Mesendoderm (in vitro differentiated cells): ENCODE measurements at regions not wholly inside any gene's neighbourhood (a gene's known extent, or its start where the extent isn't known, plus 50 kb on each side); places are given as distances from the start of the nearest gene placed in this dataset.

Experiments
- DNase-seq: peaks from one replicate; pipeline ENCODE4 v3.0.0; 2013
- H2AK5ac ChIP-seq: 2 replicates; pipeline ENCODE4 v1.6.1; 2013; ENCODE audit warnings: low read length, inconsistent platforms
- H2BK120ac ChIP-seq: 2 replicates; pipeline ENCODE4 v1.6.1; 2013; ENCODE audit warnings: low read depth, mild to moderate bottlenecking, low read length, moderate library complexity, mixed read lengths
- H2BK15ac ChIP-seq: replicated peaks from 2 replicates; pipeline ENCODE4 v1.6.1; 2013; ENCODE audit warnings: low read depth, mild to moderate bottlenecking, moderate library complexity
- H2BK5ac ChIP-seq: 2 replicates; pipeline ENCODE4 v1.6.1; 2013; ENCODE audit warnings: low read length, inconsistent platforms
- H3K18ac ChIP-seq: 2 replicates; pipeline ENCODE4 v1.6.1; 2013; ENCODE audit warnings: mild to moderate bottlenecking, low read length, mixed read lengths
- H3K23ac ChIP-seq: one replicate; pipeline ENCODE4 v1.6.1; 2013; ENCODE audit warnings: low read length
- H3K27ac ChIP-seq: 2 replicates; pipeline ENCODE4 v1.5.1; 2013; ENCODE audit warnings: low read depth, mild to moderate bottlenecking, inconsistent platforms, low read length, moderate library complexity
- H3K27me3 ChIP-seq: 2 replicates; pipeline ENCODE4 v1.6.1; 2013; ENCODE audit warnings: low read length, control low read depth, mild to moderate bottlenecking, inconsistent platforms; ENCODE audit not compliant: insufficient read depth, poor library complexity
- H3K36me3 ChIP-seq: 2 replicates; pipeline ENCODE4 v1.6.1; 2013; ENCODE audit warnings: low read length, inconsistent platforms; ENCODE audit not compliant: control insufficient read depth, insufficient read depth
- H3K4ac ChIP-seq: one replicate; pipeline ENCODE4 v1.6.1; 2013; ENCODE audit warnings: low read depth, mild to moderate bottlenecking, low read length, moderate library complexity
- H3K4me1 ChIP-seq: 2 replicates; pipeline ENCODE4 v1.6.1; 2013; ENCODE audit warnings: low read depth, low read length, inconsistent platforms; ENCODE audit not compliant: control insufficient read depth
- H3K4me2 ChIP-seq: 2 replicates; pipeline ENCODE4 v1.6.1; 2013; ENCODE audit warnings: low read length
- H3K4me3 ChIP-seq: 2 replicates; pipeline ENCODE4 v1.5.1; 2013; ENCODE audit warnings: mild to moderate bottlenecking, low read length
- H3K56ac ChIP-seq: one replicate; pipeline ENCODE4 v1.6.1; 2013; ENCODE audit warnings: low read length
- H3K79me1 ChIP-seq: 2 replicates; pipeline ENCODE4 v1.6.1; 2013; ENCODE audit warnings: low read length, inconsistent platforms
- H3K79me2 ChIP-seq: 2 replicates; pipeline ENCODE4 v1.6.1; 2013; ENCODE audit warnings: mild to moderate bottlenecking, low read length; ENCODE audit not compliant: control insufficient read depth, insufficient read depth
- H3K9ac ChIP-seq: 2 replicates; pipeline ENCODE4 v1.6.1; 2013; ENCODE audit warnings: low read length, inconsistent platforms
- H4K5ac ChIP-seq: one replicate; pipeline ENCODE4 v1.6.1; 2013; ENCODE audit warnings: low read length
- H4K8ac ChIP-seq: one replicate; pipeline ENCODE4 v1.6.1; 2013; ENCODE audit warnings: low read depth, mild to moderate bottlenecking, control low read depth, low read length, moderate library complexity
- WGBS: extraction: QIAGEN DNeasy Blood & Tissue Kit; methylation state at CpG from one replicate; pipeline ENCODE4 v1.1.7; 2013; ENCODE audit warnings: low lambda C conversion rate, missing lambda C conversion rate; ENCODE audit not compliant: insufficient coverage; ENCODE audit errors: extremely low coverage; 5-methylcytosine and 5-hydroxymethylcytosine counted together

GRCh38 chr6:14742680-14743079 is 503.2 kb upstream of the JARID2 start:
- Histone ChIP-seq H4K5ac (no peak overlapping the region), H3K4me2 (no peak overlapping the region)

GRCh38 chr6:14743144-14743473 is 502.8 kb upstream of the JARID2 start:
- Histone ChIP-seq H3K4me2 (no peak overlapping the region), H3K18ac (no peak overlapping the region), H4K8ac (no peak overlapping the region), H3K56ac (no peak overlapping the region), H3K36me3 (no peaks in the 10 kb centered on the region), H3K9ac (no peak overlapping the region), H2BK120ac (no peak overlapping the region), H2BK15ac (no peak overlapping the region), H3K4me1 (no peaks in the 10 kb centered on the region), H3K27me3 (no peaks in the 10 kb centered on the region), H3K79me1 (no peaks in the 10 kb centered on the region), H3K79me2 (no peaks in the 10 kb centered on the region), H3K23ac (no peak overlapping the region), H4K5ac (no peak overlapping the region), H3K27ac (no peak overlapping the region), H2AK5ac (no peak overlapping the region), H3K4ac (no peak overlapping the region), H3K4me3 (no peak overlapping the region), H2BK5ac (no peak overlapping the region)
- no peak for DNase-seq
- no CpG with 5 or more reads among the region's 2 CpGs for WGBS

More at GRCh38 chr6:14742680-14743079, 503.2 kb upstream of the JARID2 start:
- no peaks in the 10 kb centered on the region for H3K79me2 ChIP-seq
- no CpG with 5 or more reads among the region's 5 CpGs for WGBS
- no peaks in the 10 kb centered on the region for H3K27me3 ChIP-seq
- H3K4me3 ChIP-seq, result no peak overlapping the region
- no peak overlapping the region for H4K8ac ChIP-seq
- H2BK5ac ChIP-seq, result no peak overlapping the region
- no peak overlapping the region for H3K9ac ChIP-seq
- no peak overlapping the region for H3K4ac ChIP-seq
- H3K23ac ChIP-seq, result no peak overlapping the region
- H2AK5ac ChIP-seq, result no peak overlapping the region
- no peak overlapping the region for H3K27ac ChIP-seq
- DNase-seq, result no peak
- no peaks in the 10 kb centered on the region for H3K79me1 ChIP-seq
- H3K18ac ChIP-seq, result no peak overlapping the region
- no peak overlapping the region for H2BK120ac ChIP-seq
- no peaks in the 10 kb centered on the region for H3K36me3 ChIP-seq
- no peak overlapping the region for H2BK15ac ChIP-seq
- H3K56ac ChIP-seq, result no peak overlapping the region
- H3K4me1 ChIP-seq, result no peaks in the 10 kb centered on the region

GRCh38 chr6:14743474-14744211 is 502.2 kb upstream of the JARID2 start:
- no peak overlapping the region for H2AK5ac ChIP-seq
- no peak overlapping the region for H3K4ac ChIP-seq
- no peak overlapping the region for H3K4me2 ChIP-seq
- H3K4me3 ChIP-seq, result no peak overlapping the region
- H3K56ac ChIP-seq, result no peak overlapping the region
- no peak overlapping the region for H2BK5ac ChIP-seq
- H4K5ac ChIP-seq, result no peak overlapping the region
- WGBS, result no CpG with 5 or more reads among the region's 7 CpGs
- no peak overlapping the region for H3K9ac ChIP-seq
- no peak overlapping the region for H2BK15ac ChIP-seq
- no peak overlapping the region for H3K27ac ChIP-seq
- no peaks in the 10 kb centered on the region for H3K36me3 ChIP-seq
- H3K18ac ChIP-seq, result no peak overlapping the region
- no peak overlapping the region for H2BK120ac ChIP-seq
- H4K8ac ChIP-seq, result no peak overlapping the region
- no peak overlapping the region for H3K23ac ChIP-seq
- DNase-seq, result peak; percentile 51
- no peaks in the 10 kb centered on the region for H3K4me1 ChIP-seq
- no peaks in the 10 kb centered on the region for H3K79me2 ChIP-seq
- H3K79me1 ChIP-seq, result no peaks in the 10 kb centered on the region
- no peaks in the 10 kb centered on the region for H3K27me3 ChIP-seq

GRCh38 chr6:14744212-14744556 is 501.7 kb upstream of the JARID2 start:
- Histone ChIP-seq H2BK120ac (no peak overlapping the region), H3K23ac (no peak overlapping the region), H3K9ac (no peak overlapping the region), H3K56ac (no peak overlapping the region), H3K4me3 (no peak overlapping the region), H4K8ac (no peak overlapping the region), H3K4me1 (no peaks in the 10 kb centered on the region), H3K18ac (no peak overlapping the region), H3K36me3 (no peaks in the 10 kb centered on the region), H3K27ac (no peak overlapping the region), H2BK15ac (no peak overlapping the region), H3K4ac (no peak overlapping the region), H2BK5ac (no peak overlapping the region), H4K5ac (no peak overlapping the region), H3K79me2 (no peaks in the 10 kb centered on the region), H2AK5ac (no peak overlapping the region), H3K4me2 (no peak overlapping the region), H3K79me1 (no peaks in the 10 kb centered on the region), H3K27me3 (no peaks in the 10 kb centered on the region)
- WGBS, result no CpG with 5 or more reads among the region's 3 CpGs
- no peak for DNase-seq

GRCh38 chr6:14746139-14746837 is 499.6 kb upstream of the JARID2 start:
- no peak overlapping the region for H4K8ac ChIP-seq
- no peak overlapping the region for H3K9ac ChIP-seq
- H4K5ac ChIP-seq, result no peak overlapping the region
- H3K27me3 ChIP-seq, result no peaks in the 10 kb centered on the region
- H2BK5ac ChIP-seq, result no peak overlapping the region
- H3K18ac ChIP-seq, result no peak overlapping the region
- no peaks in the 10 kb centered on the region for H3K36me3 ChIP-seq
- no peak overlapping the region for H3K56ac ChIP-seq
- DNase-seq, result no peak
- no peak overlapping the region for H2AK5ac ChIP-seq
- H3K4ac ChIP-seq, result no peak overlapping the region
- no peak overlapping the region for H3K27ac ChIP-seq
- no peak overlapping the region for H2BK120ac ChIP-seq
- no peak overlapping the region for H2BK15ac ChIP-seq
- WGBS, result no CpG with 5 or more reads among the region's 2 CpGs
- no peaks in the 10 kb centered on the region for H3K79me1 ChIP-seq
- no peak overlapping the region for H3K4me3 ChIP-seq
- no peaks in the 10 kb centered on the region for H3K4me1 ChIP-seq
- no peak overlapping the region for H3K23ac ChIP-seq
- H3K4me2 ChIP-seq, result no peak overlapping the region
- no peaks in the 10 kb centered on the region for H3K79me2 ChIP-seq
